ENCODE measurements at regions not wholly inside any gene's neighbourhood (a gene's known extent, or its start where the extent isn't known, plus 50 kb on each side); places are given as distances from the start of the nearest gene placed in this dataset.

DNA sequence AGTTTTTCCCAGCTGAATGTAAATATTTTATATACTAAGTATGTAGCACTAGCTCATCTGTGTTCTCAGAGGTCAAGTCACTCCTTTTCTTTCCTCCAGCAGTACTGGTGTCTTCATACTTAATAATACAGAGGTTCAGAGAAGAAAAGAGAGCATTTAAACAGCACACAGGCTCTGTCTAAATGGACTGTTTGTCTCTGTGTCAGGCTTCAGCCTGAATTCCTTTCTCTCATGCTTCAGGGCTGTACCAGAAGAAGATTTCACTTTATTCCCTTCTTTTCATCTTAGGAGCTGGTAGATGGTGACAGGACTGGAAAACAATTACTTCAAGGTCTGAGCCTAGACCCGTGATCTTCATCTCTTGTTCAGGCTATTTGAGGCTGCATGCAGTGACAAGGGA, 51.4 kb upstream of the LYZL2 start:
- peaks cover 3% of the 10 kb centered on the region for H3K9me3 Mint-ChIP-seq
- Histone ChIP-seq H3K27me3 (ENCODE audit: control insufficient read depth, insufficient read depth, low read length, poor library complexity, severe bottlenecking) (no peaks in the 10 kb centered on the region), H3K27ac (ENCODE audit: low read depth, low read length) (no peak overlapping the region), H3K4me1 (ENCODE audit: control insufficient read depth, insufficient read depth, low read length) (no peaks in the 10 kb centered on the region), H3K9ac (ENCODE audit: extremely low read depth, low read length, poor library complexity, severe bottlenecking) (no peak overlapping the region), H3K36me3 (ENCODE audit: control insufficient read depth, insufficient read depth, low read length) (no peaks in the 10 kb centered on the region), H3K4me3 (ENCODE audit: low read length) (no peak overlapping the region), H3K9me3 (ENCODE audit: control insufficient read depth, low read length) (no peaks in the 10 kb centered on the region)
- TF ChIP-seq, protein P1, sequence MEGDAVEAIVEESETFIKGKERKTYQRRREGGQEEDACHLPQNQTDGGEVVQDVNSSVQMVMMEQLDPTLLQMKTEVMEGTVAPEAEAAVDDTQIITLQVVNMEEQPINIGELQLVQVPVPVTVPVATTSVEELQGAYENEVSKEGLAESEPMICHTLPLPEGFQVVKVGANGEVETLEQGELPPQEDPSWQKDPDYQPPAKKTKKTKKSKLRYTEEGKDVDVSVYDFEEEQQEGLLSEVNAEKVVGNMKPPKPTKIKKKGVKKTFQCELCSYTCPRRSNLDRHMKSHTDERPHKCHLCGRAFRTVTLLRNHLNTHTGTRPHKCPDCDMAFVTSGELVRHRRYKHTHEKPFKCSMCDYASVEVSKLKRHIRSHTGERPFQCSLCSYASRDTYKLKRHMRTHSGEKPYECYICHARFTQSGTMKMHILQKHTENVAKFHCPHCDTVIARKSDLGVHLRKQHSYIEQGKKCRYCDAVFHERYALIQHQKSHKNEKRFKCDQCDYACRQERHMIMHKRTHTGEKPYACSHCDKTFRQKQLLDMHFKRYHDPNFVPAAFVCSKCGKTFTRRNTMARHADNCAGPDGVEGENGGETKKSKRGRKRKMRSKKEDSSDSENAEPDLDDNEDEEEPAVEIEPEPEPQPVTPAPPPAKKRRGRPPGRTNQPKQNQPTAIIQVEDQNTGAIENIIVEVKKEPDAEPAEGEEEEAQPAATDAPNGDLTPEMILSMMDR (conservative IDR thresholded peaks at IDR 0.05), result no peak
- no peak overlapping the region for H3K27ac Mint-ChIP-seq
- H3K36me3 Mint-ChIP-seq (ENCODE audit: low read depth), result no peaks in the 10 kb centered on the region
- H3K4me1 Mint-ChIP-seq, result no peaks in the 10 kb centered on the region
- no peak overlapping the region for H3K4me3 Mint-ChIP-seq
- no peak for DNase-seq
- 76 to 92% methylated on average over 1 of the region's 1 CpG for WGBS, 2 experiments (ENCODE audit: insufficient coverage in 1 of 2, insufficient read length in 1 of 2)
- H3K27me3 Mint-ChIP-seq (ENCODE audit: insufficient read depth), result peaks cover 13% of the 10 kb centered on the region

Data from endodermal cell (in vitro differentiated cells).